Stimulated activated CD8-positive, alpha-beta memory T cell treated with anti-CD3 and anti-CD28 coated beads, Interleukin-4, amount 100 ng/mL, for 1 hour (primary cell): ENCODE measurements at regions not wholly inside any gene's neighbourhood (a gene's known extent, or its start where the extent isn't known, plus 50 kb on each side); places are given as distances from the start of the nearest gene placed in this dataset.
"Not testable (repeated sequence)": the region's sequence is repeated elsewhere in the genome, so short reads cannot be mapped to it uniquely, and the experiment has no call there.

Experiments
- DNase-seq, 2 donors: peaks; one replicate each; pipeline ENCODE4 v3.0.0-alpha.2; 2020; ENCODE audit warnings: low read depth in 2 of 2, low spot score in 1 of 2

GRCh38 chr9:17888964-17889363 lies 310.1 kb downstream of the SH3GL2 start:
- DNase-seq, result not testable (repeated sequence)

DNA sequence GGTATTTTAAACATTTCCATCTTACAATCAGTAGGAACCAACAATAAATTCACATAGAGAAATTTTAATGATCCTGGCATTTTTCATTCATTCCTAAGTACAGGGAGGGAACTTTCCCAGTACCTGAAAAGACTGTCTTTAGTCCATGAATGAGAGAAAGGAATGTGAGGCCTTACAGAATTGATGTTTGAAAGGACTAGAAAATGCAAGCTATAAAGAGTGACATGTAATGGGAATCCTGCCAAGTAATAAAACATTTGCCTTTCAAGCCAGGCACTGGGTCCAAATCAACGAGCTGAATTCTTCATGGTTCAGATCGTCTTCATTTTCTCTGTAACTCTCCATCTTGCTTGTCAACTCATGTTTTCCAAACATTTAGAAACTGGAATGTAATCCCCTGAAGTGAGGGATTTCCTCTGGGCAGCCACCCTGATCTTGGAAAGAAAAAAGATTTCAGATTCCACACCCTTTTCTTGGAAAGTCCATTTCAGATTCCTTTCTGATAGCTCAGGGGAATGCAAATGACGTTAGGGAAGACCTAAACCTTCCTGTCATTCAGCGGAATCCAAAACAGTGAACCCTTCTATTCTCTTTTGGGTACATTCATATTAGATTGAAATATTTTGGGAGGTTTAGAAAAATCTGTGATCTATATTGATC lies 315.8 kb downstream of the SH3GL2 start:
- no peak for DNase-seq

DNA sequence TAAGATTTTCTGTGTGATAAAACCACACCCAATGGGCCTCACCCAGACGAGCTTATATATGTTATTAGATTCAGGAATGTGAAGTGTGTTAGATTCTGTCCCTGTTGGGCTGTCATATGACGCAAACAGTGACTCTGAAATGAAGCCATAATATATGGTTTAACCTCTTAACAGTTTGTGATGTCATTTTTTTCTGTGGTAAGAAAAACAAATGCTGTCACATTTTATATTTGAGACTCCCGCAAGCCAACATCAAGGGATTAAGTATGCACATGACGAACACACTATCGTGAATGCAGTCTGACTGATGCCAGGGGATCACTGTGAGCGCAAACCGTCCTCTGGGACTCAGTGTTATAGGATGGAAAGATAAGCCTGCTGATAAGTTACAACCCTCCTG lies 321.7 kb downstream of the SH3GL2 start:
- DNase-seq, result no peak

- no peak for DNase-seq
These were observed 326.5 kb downstream of the SH3GL2 start for GRCh38 chr9:17905366-17905765.

DNA sequence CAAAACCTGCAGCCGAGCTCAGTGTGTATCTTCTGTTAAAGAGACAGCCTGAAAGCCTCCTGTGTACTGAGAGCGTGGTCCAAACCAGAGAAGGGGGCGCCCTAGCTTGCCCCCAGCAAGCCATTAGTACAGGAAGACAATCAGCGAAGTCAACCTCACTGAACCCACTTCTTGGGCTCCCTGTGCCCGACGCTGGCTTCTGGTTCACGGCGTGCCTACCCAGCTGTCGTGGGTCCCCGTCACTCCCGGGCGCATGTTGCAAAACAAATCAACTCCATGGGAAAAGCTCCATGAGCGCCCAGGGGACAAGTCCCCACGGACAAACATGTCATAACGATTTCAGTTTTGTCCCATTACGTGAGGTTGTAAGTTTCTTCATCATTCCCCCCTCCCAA lies 326.9 kb downstream of the SH3GL2 start:
- DNase-seq, result no peak

DNA sequence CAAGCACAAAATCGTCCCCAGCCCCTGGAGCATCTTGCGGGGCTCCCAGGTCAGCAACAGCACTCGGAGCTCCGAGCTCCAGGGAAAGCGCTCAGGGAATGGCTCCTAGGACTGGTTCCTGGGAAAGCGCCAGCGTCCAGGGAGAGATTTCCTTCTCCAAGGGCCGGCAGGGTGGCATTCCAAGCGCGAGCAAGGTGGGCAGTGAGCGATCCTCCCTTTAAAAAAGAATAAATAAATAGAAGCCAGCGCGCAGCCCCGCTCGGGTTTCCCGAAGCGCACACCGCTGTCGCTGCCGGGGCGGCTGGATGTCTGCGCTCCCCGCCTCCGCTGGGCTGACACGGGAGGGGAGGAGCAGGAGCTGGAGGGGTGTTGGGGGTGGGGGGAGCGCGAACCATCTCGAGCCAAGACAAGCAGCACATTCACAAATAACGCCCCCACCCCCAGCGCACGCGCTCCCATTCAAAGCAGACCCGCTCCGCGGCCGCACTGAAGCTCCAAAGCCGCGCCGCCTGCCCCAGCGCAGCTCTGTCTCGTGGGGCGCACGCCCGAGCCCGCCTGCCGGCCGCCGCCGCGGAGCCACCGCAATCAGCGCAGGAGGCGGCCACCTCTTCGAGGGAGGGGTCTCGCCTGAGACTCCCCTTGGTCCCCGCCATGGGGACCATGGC lies 327.4 kb downstream of the SH3GL2 start:
- no peak for DNase-seq

GRCh38 chr9:17906841-17907778 lies 328.2 kb downstream of the SH3GL2 start:
- DNase-seq, result no peak

- DNase-seq, result no peak
These were observed 329.1 kb downstream of the SH3GL2 start for GRCh38 chr9:17907779-17908508.

DNA sequence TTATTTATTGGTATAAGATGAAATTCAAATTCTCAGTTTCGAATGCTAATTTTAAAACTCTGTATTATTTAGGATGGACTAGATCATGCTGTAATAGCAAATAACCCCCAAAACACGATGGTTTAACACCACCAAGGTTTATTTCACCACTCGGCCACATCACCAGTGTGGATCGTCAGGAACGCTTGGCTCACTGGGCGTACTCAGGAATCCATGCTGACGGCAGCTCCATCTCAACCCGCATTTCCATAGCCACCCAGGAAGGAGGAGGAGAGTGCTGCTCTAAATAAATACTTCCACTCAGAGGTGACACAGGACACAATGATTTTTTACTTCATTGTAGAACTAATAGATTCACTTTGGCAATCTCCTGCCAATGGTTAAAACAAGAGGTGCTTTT lies 347.4 kb downstream of the SH3GL2 start:
- no peak for DNase-seq

- DNase-seq, result no peak
These were observed 348.8 kb downstream of the SH3GL2 start for GRCh38 chr9:17927616-17928015.

DNA sequence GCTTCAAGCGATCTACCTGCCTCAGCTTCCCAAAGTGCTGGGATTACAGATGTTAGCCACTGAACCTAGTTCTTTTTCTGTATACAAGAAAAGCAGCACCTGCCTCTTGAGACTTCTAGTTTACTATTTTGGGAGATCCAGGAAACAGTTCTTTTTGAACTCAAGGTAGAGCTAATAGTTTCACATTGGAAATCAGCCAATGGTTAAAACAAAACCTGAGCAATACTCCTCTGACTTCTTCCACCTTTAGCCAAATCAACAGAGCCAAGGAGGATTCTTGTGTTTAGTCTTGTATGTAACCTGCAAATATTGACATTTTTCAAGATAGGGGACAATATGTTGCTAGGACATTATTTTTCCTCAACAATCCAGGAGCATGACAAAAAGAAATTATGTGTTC lies 349.4 kb downstream of the SH3GL2 start:
- no peak for DNase-seq

DNA sequence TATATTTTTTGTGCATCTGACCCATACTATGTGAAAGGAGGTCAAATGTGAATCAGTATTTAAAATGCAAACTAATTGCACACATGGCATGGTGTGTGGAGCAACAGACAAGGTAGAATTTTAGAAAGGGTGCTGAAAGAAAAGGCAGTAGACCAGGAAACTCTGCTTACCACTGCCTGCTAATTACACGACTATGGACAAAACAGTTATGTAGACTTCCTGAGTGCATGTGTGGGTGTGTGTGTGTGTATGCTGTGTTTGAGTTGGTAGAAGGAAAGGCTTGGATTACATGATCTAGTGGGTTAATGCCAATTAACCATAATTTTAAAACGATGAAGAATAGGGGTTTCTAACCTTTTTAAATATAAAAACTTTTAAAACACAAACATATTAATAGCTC lies 349.9 kb downstream of the SH3GL2 start:
- no peak for DNase-seq

GRCh38 chr9:17929506-17929905 lies 350.6 kb downstream of the SH3GL2 start:
- no peak for DNase-seq

GRCh38 chr9:17930071-17930470 lies 351.2 kb downstream of the SH3GL2 start:
- DNase-seq, result no peak

DNA sequence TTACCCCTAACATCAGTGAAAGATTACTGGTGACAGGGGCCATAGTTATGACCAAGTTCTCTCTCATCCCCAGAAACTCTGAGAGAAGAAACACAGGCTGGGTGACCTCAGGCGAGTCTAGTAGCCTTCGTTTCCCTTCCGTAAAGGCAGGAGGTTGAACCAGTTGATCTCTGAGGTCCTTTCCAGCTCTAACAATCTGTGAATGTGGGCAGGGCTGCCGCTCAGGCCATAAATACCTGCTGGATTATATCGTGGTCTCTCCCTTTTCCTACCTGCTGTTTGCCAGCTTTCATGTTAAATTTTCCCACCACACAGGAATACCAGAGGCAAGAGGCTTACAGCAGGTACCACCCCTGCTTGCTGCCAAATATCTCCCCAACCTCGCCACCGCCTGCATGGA lies 357.5 kb downstream of the SH3GL2 start:
- no peak for DNase-seq

DNA sequence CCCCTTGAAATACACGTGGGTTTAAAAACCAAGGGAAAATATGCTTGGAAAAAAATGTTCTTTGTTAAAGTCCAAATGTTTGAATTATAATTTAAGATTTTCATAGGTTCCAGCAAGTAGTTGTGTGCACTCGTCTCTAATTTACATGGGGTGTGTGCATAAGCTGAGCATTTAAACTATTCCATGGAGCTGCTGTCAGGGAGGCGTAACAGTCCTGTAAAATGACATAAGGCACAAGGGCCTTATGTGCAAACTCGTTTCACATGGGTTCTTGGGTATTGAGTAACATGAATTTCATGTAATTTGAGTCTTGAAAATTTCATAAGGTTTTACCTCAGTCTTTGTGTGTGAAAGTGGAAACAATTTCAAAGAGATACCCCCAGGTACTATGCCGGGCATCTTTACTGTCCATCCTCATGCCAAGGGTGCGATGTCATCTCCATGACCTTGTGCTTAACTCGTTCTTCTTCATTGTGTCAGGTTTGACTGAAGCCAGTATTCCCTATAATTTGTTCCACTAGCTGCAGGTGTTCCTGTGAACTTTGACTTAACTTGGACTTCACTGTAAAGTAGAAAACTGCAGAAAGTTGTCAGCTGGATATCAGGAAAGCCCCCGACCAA lies 359.3 kb downstream of the SH3GL2 start:
- no peak for DNase-seq

DNA sequence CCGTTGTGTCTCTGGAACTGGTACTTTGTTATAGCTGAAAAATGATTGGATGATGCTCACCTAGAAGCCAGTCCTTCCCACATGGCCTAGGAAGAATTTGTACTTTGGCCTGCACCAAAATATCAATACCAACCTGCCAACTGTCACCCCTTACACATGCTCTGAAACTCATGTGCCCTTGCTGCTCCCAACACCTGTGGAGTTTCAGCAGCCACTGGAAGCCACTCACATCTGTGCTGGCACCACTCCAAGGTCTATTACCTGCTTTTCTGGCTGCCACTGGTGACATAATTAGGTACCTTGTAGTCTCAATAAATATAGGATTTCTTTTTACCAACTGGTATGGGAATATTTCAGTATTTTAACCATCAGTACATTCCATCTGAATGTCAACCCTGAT lies 363.6 kb downstream of the SH3GL2 start:
- DNase-seq, result no peak

DNA sequence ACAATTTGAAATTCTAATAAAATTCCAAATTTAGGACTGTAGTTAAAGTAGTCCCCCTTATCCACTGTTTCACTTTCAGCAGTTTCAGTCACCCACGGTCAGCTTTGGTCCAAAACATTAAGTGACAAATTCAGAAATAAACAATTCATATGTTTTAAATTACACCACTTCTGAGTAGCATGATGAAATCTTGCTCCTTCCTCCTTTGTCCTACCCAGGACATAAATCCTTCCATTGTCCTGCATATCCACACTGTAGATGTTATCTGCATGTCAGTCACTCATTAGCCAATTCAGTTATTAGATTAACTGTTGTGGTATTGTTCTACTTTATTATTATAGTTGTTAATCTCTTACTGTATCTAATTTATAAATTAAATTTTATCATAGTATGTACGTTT lies 376.5 kb downstream of the SH3GL2 start:
- no peak for DNase-seq

DNA sequence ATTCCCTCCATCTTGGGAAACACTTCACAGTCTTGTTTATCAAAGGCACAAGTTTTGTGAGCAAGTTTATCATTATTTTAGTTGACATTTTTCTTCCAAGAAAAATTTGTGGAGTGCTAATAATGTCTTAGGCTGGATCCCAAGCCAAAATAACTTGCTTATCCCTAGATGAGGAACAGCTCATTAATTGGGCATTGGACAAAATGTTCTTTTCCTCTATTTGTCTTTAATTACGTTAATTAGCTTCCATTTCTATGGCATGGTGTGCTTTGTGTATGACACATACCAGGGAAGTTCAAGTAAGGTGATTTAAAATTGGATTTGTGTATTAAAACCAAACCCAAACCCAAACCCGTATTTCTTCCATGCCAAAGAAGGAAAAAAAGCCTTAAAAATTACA lies 379.5 kb downstream of the SH3GL2 start:
- DNase-seq, result no peak

GRCh38 chr9:17962747-17963146 lies 383.9 kb downstream of the SH3GL2 start:
- DNase-seq, result no peak

GRCh38 chr9:17963498-17963897 lies 384.6 kb downstream of the SH3GL2 start:
- no peak for DNase-seq
